Thoracic aorta (tissue), 2 donors: ENCODE measurements at regions not wholly inside any gene's neighbourhood (a gene's known extent, or its start where the extent isn't known, plus 50 kb on each side); places are given as distances from the start of the nearest gene placed in this dataset.
"Not testable (repeated sequence)": the region's sequence is repeated elsewhere in the genome, so short reads cannot be mapped to it uniquely, and the experiment has no call there.

Experiments
- ATAC-seq: fragments of 150-250 bp; one replicate; pipeline ENCODE4 v1.8.0; 2017; ENCODE audit warnings: low read depth; ENCODE audit not compliant: insufficient number of reproducible peaks, low FRiP score
- DNase-seq: peaks from one replicate; pipeline ENCODE4 v3.0.0-alpha.2; 2020; ENCODE audit warnings: low spot score
- H3K27ac ChIP-seq, 2 donors: fragments of 200-600 bp; sonication (generic); 1 replicate in 1 of 2; 2 replicates in 1 of 2; pipeline ENCODE4 v1.5.1; 2016; ENCODE audit warnings: mild to moderate bottlenecking in 2 of 2, moderate library complexity in 2 of 2
- H3K27me3 ChIP-seq: fragments of 200-600 bp; sonication (generic); replicated peaks from 2 replicates; pipeline ENCODE4 v1.6.0; 2016; ENCODE audit warnings: mild to moderate bottlenecking; ENCODE audit not compliant: insufficient read depth
- H3K36me3 ChIP-seq: fragments of 200-600 bp; sonication (generic); one replicate; pipeline ENCODE4 v1.5.1; 2016
- H3K4me1 ChIP-seq, 2 donors: fragments of 200-600 bp; sonication (generic); 1 replicate in 1 of 2; 2 replicates in 1 of 2; pipeline versions ENCODE4 v1.5.1 to v1.6.0; 2016; ENCODE audit warnings: low read depth in 2 of 2, mild to moderate bottlenecking in 1 of 2; ENCODE audit not compliant: control insufficient read depth in 1 of 2
- H3K4me3 ChIP-seq: fragments of 200-600 bp; sonication (generic); 2 replicates; pipeline ENCODE4 v1.5.1; 2016; ENCODE audit warnings: mild to moderate bottlenecking
- H3K9me3 ChIP-seq: fragments of 200-600 bp; sonication (generic); 2 replicates; pipeline ENCODE4 v1.5.1; 2016
- CTCF ChIP-seq: fragments of 200-600 bp; sonication (generic); IDR thresholded peaks from one replicate; pipeline ENCODE4 v1.5.1; 2019; ENCODE audit warnings: antibody characterized with exemption

- no peak for DNase-seq
- no peak for ATAC-seq
- H3K4me1 ChIP-seq: peaks cover 0 to 3% of the 10 kb centered on the region in 2 donors
- no peak overlapping the region for H3K27ac ChIP-seq
- H3K9me3 ChIP-seq: no peaks in the 10 kb centered on the region
- TF ChIP-seq CTCF: no peak
- H3K4me3 ChIP-seq: no peak overlapping the region
- no peaks in the 10 kb centered on the region for H3K27me3 ChIP-seq
- no peaks in the 10 kb centered on the region for H3K36me3 ChIP-seq
Measured at GRCh38 chr20:53810661-53811355, 217.2 kb upstream of the ZNF217 start.

- H3K9me3 ChIP-seq: no peaks in the 10 kb centered on the region
- no peaks in the 10 kb centered on the region for H3K36me3 ChIP-seq
- no peaks in the 10 kb centered on the region for H3K27me3 ChIP-seq
- no peak overlapping the region for H3K27ac ChIP-seq
- no peak overlapping the region for H3K4me3 ChIP-seq
- ATAC-seq (no peak), DNase-seq (no peak)
- H3K4me1 ChIP-seq: peaks cover 0 to 3% of the 10 kb centered on the region in 2 donors
- TF ChIP-seq CTCF: no peak
Measured at GRCh38 chr20:53809728-53810365, 216.2 kb upstream of the ZNF217 start.

- no peak for ATAC-seq
- no peaks in the 10 kb centered on the region for H3K9me3 ChIP-seq
- no peaks in the 10 kb centered on the region for H3K36me3 ChIP-seq
- TF ChIP-seq CTCF: no peak
- H3K4me3 ChIP-seq: no peak overlapping the region
- H3K27me3 ChIP-seq: no peaks in the 10 kb centered on the region
- H3K4me1 ChIP-seq: peaks cover 0 to 3% of the 10 kb centered on the region in 2 donors
- DNase-seq: no peak
- no peak overlapping the region for H3K27ac ChIP-seq
Measured at GRCh38 chr20:53809217-53809616, 215.6 kb upstream of the ZNF217 start.

GRCh38 chr20:53808733-53809132 lies 215.1 kb upstream of the ZNF217 start:
- DNase-seq (no peak), ATAC-seq (no peak)
- peaks cover 0 to 3% of the 10 kb centered on the region in 2 donors for H3K4me1 ChIP-seq
- no peak overlapping the region for H3K4me3 ChIP-seq
- no peak overlapping the region for H3K27ac ChIP-seq
- TF ChIP-seq CTCF: no peak
- no peaks in the 10 kb centered on the region for H3K9me3 ChIP-seq
- no peaks in the 10 kb centered on the region for H3K27me3 ChIP-seq
- H3K36me3 ChIP-seq: no peaks in the 10 kb centered on the region

GRCh38 chr20:53808302-53808701 lies 214.7 kb upstream of the ZNF217 start:
- H3K27ac ChIP-seq, H3K27me3 ChIP-seq, DNase-seq, H3K4me3 ChIP-seq, H3K4me1 ChIP-seq, H3K9me3 ChIP-seq, ATAC-seq, H3K36me3 ChIP-seq: not testable (repeated sequence)
